ENCODE measurements at regions not wholly inside any gene's neighbourhood (a gene's known extent, or its start where the extent isn't known, plus 50 kb on each side); places are given as distances from the start of the nearest gene placed in this dataset.

- no peak overlapping the region for H3K4me3 ChIP-seq (ENCODE audit: low read depth in 1 of 2, low read length in 1 of 2)
- no peaks in the 10 kb centered on the region for H3K9me3 ChIP-seq
- no peak for TF ChIP-seq CTCF (IDR thresholded peaks at IDR 0.05)
- no peaks in the 10 kb centered on the region for H3K4me1 ChIP-seq (ENCODE audit: control insufficient read depth in 1 of 2, insufficient read depth in 1 of 2, low read depth in 1 of 2, low read length in 1 of 2)
- no peaks in the 10 kb centered on the region for H3K27me3 ChIP-seq
- H3K27ac ChIP-seq: no peak overlapping the region
- H3K36me3 ChIP-seq: peaks cover 17% of the 10 kb centered on the region
Measured at GRCh38 chr20:60314727-60315126, 356.5 kb downstream of the CDH26 start.

GRCh38 chr20:60316476-60317158 lies 358.4 kb downstream of the CDH26 start:
- H3K9me3 ChIP-seq: no peaks in the 10 kb centered on the region
- TF ChIP-seq CTCF (IDR thresholded peaks at IDR 0.05): no peak

GRCh38 chr20:60317401-60317800 lies 359.2 kb downstream of the CDH26 start:
- Histone ChIP-seq H3K4me1 (ENCODE audit: control insufficient read depth in 1 of 2, insufficient read depth in 1 of 2, low read depth in 1 of 2, low read length in 1 of 2) (no peaks in the 10 kb centered on the region), H3K27ac (no peak overlapping the region), H3K9me3 (no peaks in the 10 kb centered on the region), H3K27me3 (no peaks in the 10 kb centered on the region), H3K36me3 (peaks cover 25% of the 10 kb centered on the region), H3K4me3 (ENCODE audit: low read depth in 1 of 2, low read length in 1 of 2) (no peak overlapping the region)
- no peak for TF ChIP-seq CTCF (IDR thresholded peaks at IDR 0.05)

More at GRCh38 chr20:60316476-60317158, 358.4 kb downstream of the CDH26 start:
- no peaks in the 10 kb centered on the region for H3K4me1 ChIP-seq (ENCODE audit: control insufficient read depth in 1 of 2, insufficient read depth in 1 of 2, low read depth in 1 of 2, low read length in 1 of 2)
- no peak overlapping the region for H3K4me3 ChIP-seq (ENCODE audit: low read depth in 1 of 2, low read length in 1 of 2)
- no peak overlapping the region for H3K27ac ChIP-seq
- H3K36me3 ChIP-seq: peaks cover 25% of the 10 kb centered on the region
- H3K27me3 ChIP-seq: no peaks in the 10 kb centered on the region

- Histone ChIP-seq H3K27ac (no peak overlapping the region), H3K4me3 (ENCODE audit: low read depth in 1 of 2, low read length in 1 of 2) (no peak overlapping the region), H3K4me1 (ENCODE audit: control insufficient read depth in 1 of 2, insufficient read depth in 1 of 2, low read depth in 1 of 2, low read length in 1 of 2) (peaks cover 0 to 6% of the 10 kb centered on the region in 2 experiments), H3K9me3 (no peaks in the 10 kb centered on the region), H3K27me3 (no peaks in the 10 kb centered on the region), H3K36me3 (peaks cover 20% of the 10 kb centered on the region)
- no peak for TF ChIP-seq CTCF (IDR thresholded peaks at IDR 0.05)
Measured at GRCh38 chr20:60321601-60322000, 363.4 kb downstream of the CDH26 start.

- H3K27ac ChIP-seq: no peak overlapping the region
- peaks cover 11% of the 10 kb centered on the region for H3K36me3 ChIP-seq
- peaks cover 0 to 17% of the 10 kb centered on the region in 2 experiments for H3K4me1 ChIP-seq (ENCODE audit: control insufficient read depth in 1 of 2, insufficient read depth in 1 of 2, low read depth in 1 of 2, low read length in 1 of 2)
- no peaks in the 10 kb centered on the region for H3K27me3 ChIP-seq
- no peaks in the 10 kb centered on the region for H3K9me3 ChIP-seq
- TF ChIP-seq CTCF (IDR thresholded peaks at IDR 0.05): no peak
- no peak overlapping the region for H3K4me3 ChIP-seq (ENCODE audit: low read depth in 1 of 2, low read length in 1 of 2)
Measured at GRCh38 chr20:60326821-60327220, 368.6 kb downstream of the CDH26 start.
